Hepatocyte (in vitro differentiated cells): ENCODE measurements at regions not wholly inside any gene's neighbourhood (a gene's known extent, or its start where the extent isn't known, plus 50 kb on each side); places are given as distances from the start of the nearest gene placed in this dataset.

Experiments
- EZH2 ChIP-seq: fragments of 200-600 bp; sonication (generic); IDR thresholded peaks from 2 replicates; pipeline ENCODE4 v1.6.1; 2016; ENCODE audit warnings: antibody characterized with exemption, mild to moderate bottlenecking, borderline replicate concordance
- TF ChIP-seq, protein P1 (sequence below): fragments of 200-600 bp; sonication (generic); IDR thresholded peaks from 2 replicates; pipeline ENCODE4 v1.5.1; 2016; ENCODE audit warnings: antibody characterized with exemption, mild to moderate bottlenecking; ENCODE audit not compliant: poor library complexity

- TF ChIP-seq, protein P1, sequence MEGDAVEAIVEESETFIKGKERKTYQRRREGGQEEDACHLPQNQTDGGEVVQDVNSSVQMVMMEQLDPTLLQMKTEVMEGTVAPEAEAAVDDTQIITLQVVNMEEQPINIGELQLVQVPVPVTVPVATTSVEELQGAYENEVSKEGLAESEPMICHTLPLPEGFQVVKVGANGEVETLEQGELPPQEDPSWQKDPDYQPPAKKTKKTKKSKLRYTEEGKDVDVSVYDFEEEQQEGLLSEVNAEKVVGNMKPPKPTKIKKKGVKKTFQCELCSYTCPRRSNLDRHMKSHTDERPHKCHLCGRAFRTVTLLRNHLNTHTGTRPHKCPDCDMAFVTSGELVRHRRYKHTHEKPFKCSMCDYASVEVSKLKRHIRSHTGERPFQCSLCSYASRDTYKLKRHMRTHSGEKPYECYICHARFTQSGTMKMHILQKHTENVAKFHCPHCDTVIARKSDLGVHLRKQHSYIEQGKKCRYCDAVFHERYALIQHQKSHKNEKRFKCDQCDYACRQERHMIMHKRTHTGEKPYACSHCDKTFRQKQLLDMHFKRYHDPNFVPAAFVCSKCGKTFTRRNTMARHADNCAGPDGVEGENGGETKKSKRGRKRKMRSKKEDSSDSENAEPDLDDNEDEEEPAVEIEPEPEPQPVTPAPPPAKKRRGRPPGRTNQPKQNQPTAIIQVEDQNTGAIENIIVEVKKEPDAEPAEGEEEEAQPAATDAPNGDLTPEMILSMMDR = no peak
- no peak for TF ChIP-seq EZH2
These were observed 55.1 kb upstream of the SEPTIN5 start for GRCh38 chr22:19658967-19659804.
